Common myeloid progenitor, CD34-positive (primary cell): ENCODE measurements at regions not wholly inside any gene's neighbourhood (a gene's known extent, or its start where the extent isn't known, plus 50 kb on each side); places are given as distances from the start of the nearest gene placed in this dataset.

Experiments used
- CTCF ChIA-PET: fragments of 350-600 bp; sonication (Branson Sonifier 250); formaldehyde crosslinking; loops from one replicate; lab custom pipeline; 2021; ENCODE audit warnings: antibody characterized with exemption; lab: Charles Lee
- POLR2A ChIA-PET: fragments of 350-600 bp; sonication (Branson Sonifier 250); formaldehyde crosslinking; loops from one replicate; lab custom pipeline; 2021; ENCODE audit warnings: antibody characterized with exemption; lab: Charles Lee
- DNase-seq, 3 donors: peaks; one replicate each; pipeline versions ENCODE4 v3.0.0 to v3.0.0-alpha.2; 2013
- H3K27ac ChIP-seq, 2 experiments: 1 replicate in 1 of 2; 2 replicates in 1 of 2; pipeline ENCODE4 v1.7.0; 2013; ENCODE audit warnings: inconsistent platforms in 2 of 2, low read length in 2 of 2, mild to moderate bottlenecking in 2 of 2, low read depth in 1 of 2, moderate library complexity in 1 of 2; ENCODE audit not compliant: severe bottlenecking in 2 of 2, insufficient read depth in 1 of 2, poor library complexity in 1 of 2
- H3K27me3 ChIP-seq, 5 experiments: replicated peaks in 2 of 5; 1 replicate in 3 of 5; 2 replicates in 2 of 5; pipeline versions ENCODE4 v1.6.1 to v1.7.0; 2013; ENCODE audit warnings: low read length in 4 of 5, mild to moderate bottlenecking in 2 of 5, moderate library complexity in 2 of 5, inconsistent platforms in 1 of 5; ENCODE audit not compliant: insufficient read depth in 5 of 5, control insufficient read depth in 4 of 5
- H3K36me3 ChIP-seq, 4 experiments: 1 replicate in 2 of 4; 2 replicates in 2 of 4; pipeline versions ENCODE4 v1.6.1 to v1.7.0; 2013; ENCODE audit warnings: low read length in 3 of 4, control low read depth in 1 of 4, mild to moderate bottlenecking in 1 of 4; ENCODE audit not compliant: control insufficient read depth in 4 of 4, insufficient read depth in 4 of 4
- H3K4me1 ChIP-seq, 4 experiments: 1 replicate in 3 of 4; 2 replicates in 1 of 4; pipeline versions ENCODE4 v1.6.1 to v1.7.1; 2013; ENCODE audit warnings: low read length in 3 of 4, mild to moderate bottlenecking in 3 of 4, control low read depth in 1 of 4, inconsistent platforms in 1 of 4, moderate library complexity in 1 of 4; ENCODE audit not compliant: control insufficient read depth in 4 of 4, insufficient read depth in 4 of 4; ENCODE audit errors: control extremely low read depth in 1 of 4
- H3K4me3 ChIP-seq, 7 experiments: 1 replicate in 4 of 7; 2 replicates in 3 of 7; pipeline versions ENCODE4 v1.5.1 to v1.7.0; 2013; ENCODE audit warnings: mild to moderate bottlenecking in 7 of 7, low read length in 6 of 7, moderate library complexity in 6 of 7, inconsistent platforms in 2 of 7, low read depth in 2 of 7, control low read depth in 1 of 7; ENCODE audit not compliant: insufficient read depth in 4 of 7, control insufficient read depth in 1 of 7; ENCODE audit errors: extremely low read depth in 1 of 7
- H3K9me3 ChIP-seq, 5 experiments: 1 replicate in 4 of 5; 2 replicates in 1 of 5; pipeline versions ENCODE4 v1.6.1 to v1.7.1; 2013; ENCODE audit warnings: low read length in 4 of 5, mild to moderate bottlenecking in 2 of 5, inconsistent platforms in 1 of 5, low read depth in 1 of 5, moderate library complexity in 1 of 5; ENCODE audit not compliant: control insufficient read depth in 4 of 5, insufficient read depth in 2 of 5; ENCODE audit errors: control extremely low read depth in 1 of 5
- WGBS: methylation state at CpG from one replicate; pipeline ENCODE4 v1.1.5; 2013; ENCODE audit not compliant: insufficient coverage; 5-methylcytosine and 5-hydroxymethylcytosine counted together

DNA sequence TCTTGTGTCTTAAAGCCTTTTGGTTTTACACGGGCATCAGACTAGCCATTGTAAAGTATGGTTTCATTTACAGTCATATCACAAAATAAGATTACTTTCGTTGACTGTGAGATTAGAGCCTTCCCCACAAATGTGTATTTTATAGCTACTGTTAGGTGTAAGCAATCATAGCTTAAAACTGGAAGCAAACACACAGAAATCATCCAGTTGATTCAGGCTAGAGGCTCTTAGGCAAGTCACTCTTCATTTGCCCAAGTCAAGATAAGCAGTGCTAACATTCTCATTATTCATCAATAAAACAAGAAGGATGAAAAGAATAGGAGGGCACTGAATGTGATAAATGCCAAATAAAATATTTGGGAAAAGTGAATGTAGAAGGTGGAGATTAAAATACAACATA lies 448.7 kb upstream of the FAM241A start:
- POLR2A ChIA-PET = no interaction called here
- Histone ChIP-seq H3K36me3 (no peaks in the 10 kb centered on the region), H3K27ac (no peak overlapping the region), H3K4me3 (no peak overlapping the region), H3K27me3 (peaks cover 0 to 6% (median 0%) of the 10 kb centered on the region in 5 experiments), H3K4me1 (no peaks in the 10 kb centered on the region), H3K9me3 (no peaks in the 10 kb centered on the region)
- DNase-seq = no peak
- WGBS = no CpG with 5 or more reads among the region's 2 CpGs
- CTCF ChIA-PET = no interaction called here

DNA sequence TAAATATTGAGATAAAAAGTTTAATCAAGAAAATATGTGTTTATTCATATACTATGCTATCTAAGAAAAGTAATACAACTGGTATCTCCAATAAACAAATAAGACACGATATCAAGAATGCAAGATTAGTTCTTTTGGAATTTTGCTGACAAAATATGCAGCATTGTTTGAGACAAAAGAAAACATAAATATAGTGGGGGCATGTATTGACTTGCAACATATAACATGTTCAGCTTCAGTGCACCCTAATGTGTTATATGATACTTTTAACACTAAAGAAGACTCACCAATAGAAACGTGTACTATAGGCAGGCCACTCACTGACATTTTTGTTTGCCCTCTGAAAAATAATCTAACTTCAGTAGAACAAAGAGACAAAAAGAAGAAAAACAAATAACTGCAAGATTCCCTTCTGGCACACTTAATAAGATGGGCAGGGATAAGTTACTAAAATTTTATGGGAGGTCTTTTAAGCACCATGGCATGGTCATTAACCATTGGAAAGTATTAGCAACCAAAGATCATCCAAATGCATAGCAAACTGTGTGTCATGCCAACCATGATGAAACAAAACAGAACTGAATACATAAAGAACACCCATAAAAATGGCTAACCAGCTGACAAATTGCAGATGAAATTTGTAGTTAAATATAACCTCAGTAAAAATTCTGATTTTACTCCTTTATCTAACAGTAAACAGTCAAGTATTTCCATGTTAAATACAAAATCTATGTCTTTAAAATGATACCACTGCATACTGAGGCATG lies 447.9 kb upstream of the FAM241A start:
- H3K36me3 ChIP-seq = no peaks in the 10 kb centered on the region
- CTCF ChIA-PET = no interaction called here
- no peaks in the 10 kb centered on the region for H3K9me3 ChIP-seq
- no peak for DNase-seq
- H3K27me3 ChIP-seq = peaks cover 0 to 6% (median 0%) of the 10 kb centered on the region in 5 experiments
- H3K4me1 ChIP-seq = no peaks in the 10 kb centered on the region
- H3K4me3 ChIP-seq = no peak overlapping the region
- H3K27ac ChIP-seq = no peak overlapping the region
- POLR2A ChIA-PET = no interaction called here
- WGBS = no CpG with 5 or more reads among the region's 2 CpGs

DNA sequence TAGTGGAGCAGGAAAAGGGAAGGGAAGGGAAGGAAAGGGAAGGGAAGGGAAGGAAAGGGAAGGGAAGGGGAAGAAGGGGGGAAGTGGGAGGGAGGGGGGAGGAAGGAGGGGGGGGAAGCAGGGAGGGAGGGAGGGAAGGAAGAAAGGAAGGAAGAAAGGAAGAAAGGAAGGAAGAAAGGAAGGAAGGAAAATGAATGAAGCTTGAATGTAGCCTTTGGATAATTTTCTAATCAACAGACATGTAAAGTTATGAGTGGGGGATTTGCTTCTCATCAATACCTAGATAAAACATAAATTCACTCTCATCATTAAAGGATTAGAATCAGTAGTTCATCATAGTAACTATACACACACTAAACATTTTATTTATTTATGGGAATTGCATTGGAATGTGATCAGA lies 446.9 kb upstream of the FAM241A start:
- H3K9me3 ChIP-seq = no peaks in the 10 kb centered on the region
- DNase-seq = no peak
- ChIA-PET POLR2A (no interaction called here), CTCF (no interaction called here)
- H3K4me1 ChIP-seq = no peaks in the 10 kb centered on the region
- no peaks in the 10 kb centered on the region for H3K36me3 ChIP-seq
- no peak overlapping the region for H3K27ac ChIP-seq
- H3K4me3 ChIP-seq = no peak overlapping the region
- peaks cover 0 to 6% (median 0%) of the 10 kb centered on the region in 5 experiments for H3K27me3 ChIP-seq

DNA sequence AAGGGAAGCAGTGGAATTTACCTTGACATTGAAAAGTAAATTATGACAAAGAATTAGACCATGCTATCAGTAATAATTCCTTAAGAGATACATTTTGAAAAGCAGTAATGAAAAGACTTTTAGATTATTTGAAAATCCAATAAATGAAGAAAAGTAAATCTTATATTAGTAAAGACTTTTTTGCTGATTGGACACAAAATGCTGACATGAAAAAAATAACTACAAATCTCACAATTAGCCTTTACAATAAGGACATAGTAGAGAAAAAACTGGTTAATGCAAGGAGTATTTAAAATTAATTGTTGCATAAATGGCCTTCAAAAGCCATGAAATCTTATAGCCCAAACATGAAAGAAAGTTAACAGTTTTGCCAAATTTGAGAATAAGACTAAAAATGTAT lies 446.1 kb upstream of the FAM241A start:
- POLR2A ChIA-PET = no interaction called here
- Histone ChIP-seq H3K36me3 (no peaks in the 10 kb centered on the region), H3K9me3 (no peaks in the 10 kb centered on the region), H3K4me1 (no peaks in the 10 kb centered on the region), H3K27ac (no peak overlapping the region), H3K27me3 (peaks cover 0 to 6% (median 0%) of the 10 kb centered on the region in 5 experiments), H3K4me3 (no peak overlapping the region)
- no peak for DNase-seq
- CTCF ChIA-PET = no interaction called here

- WGBS = 94% methylated on average over 2 of the region's 3 CpGs
- ChIA-PET POLR2A (no interaction called here), CTCF (no interaction called here)
- no peak overlapping the region for H3K27ac ChIP-seq
- H3K9me3 ChIP-seq = no peaks in the 10 kb centered on the region
- DNase-seq = no peak
- no peak overlapping the region for H3K4me3 ChIP-seq
- H3K4me1 ChIP-seq = no peaks in the 10 kb centered on the region
- no peaks in the 10 kb centered on the region for H3K36me3 ChIP-seq
- H3K27me3 ChIP-seq = peaks cover 0 to 2% (median 0%) of the 10 kb centered on the region in 5 experiments
Measured at GRCh38 chr4:111701102-111701501, 444.2 kb upstream of the FAM241A start.

DNA sequence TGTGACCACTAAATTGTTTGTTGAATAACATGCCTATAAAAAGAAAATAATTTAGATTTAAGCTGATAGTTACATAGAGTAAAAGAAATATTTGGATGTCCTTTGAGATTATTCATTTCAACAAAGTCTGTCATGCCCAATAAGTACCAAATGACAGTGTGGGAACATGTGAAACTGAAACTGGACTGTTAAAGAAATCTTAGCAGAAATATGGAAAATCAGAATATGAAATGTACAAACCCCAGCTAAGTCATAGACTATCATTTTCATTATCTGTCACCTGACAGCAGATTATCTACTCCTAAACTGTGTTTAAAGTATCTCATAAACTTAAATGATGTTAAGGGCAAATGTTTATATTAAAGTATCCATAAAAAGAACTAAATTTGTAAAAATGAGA lies 437.8 kb upstream of the FAM241A start:
- H3K4me1 ChIP-seq = no peaks in the 10 kb centered on the region
- peaks cover 0 to 4% (median 0%) of the 10 kb centered on the region in 5 experiments for H3K27me3 ChIP-seq
- no peak overlapping the region for H3K27ac ChIP-seq
- no peak overlapping the region for H3K4me3 ChIP-seq
- ChIA-PET POLR2A (no interaction called here), CTCF (no interaction called here)
- DNase-seq = no peak
- H3K36me3 ChIP-seq = no peaks in the 10 kb centered on the region
- no peaks in the 10 kb centered on the region for H3K9me3 ChIP-seq

GRCh38 chr4:111712093-111712677 lies 433.1 kb upstream of the FAM241A start:
- WGBS = 60% methylated on average over 1 of the region's 3 CpGs
- no peak for DNase-seq
- peaks cover 0 to 2% (median 2%) of the 10 kb centered on the region in 5 experiments for H3K27me3 ChIP-seq
- H3K36me3 ChIP-seq = no peaks in the 10 kb centered on the region
- no peak overlapping the region for H3K4me3 ChIP-seq
- CTCF ChIA-PET = no interaction called here
- POLR2A ChIA-PET = no interaction called here
- no peak overlapping the region for H3K27ac ChIP-seq
- H3K4me1 ChIP-seq = no peaks in the 10 kb centered on the region
- H3K9me3 ChIP-seq = no peaks in the 10 kb centered on the region
